C4-2B (cell line): ENCODE measurements at regions not wholly inside any gene's neighbourhood (a gene's known extent, or its start where the extent isn't known, plus 50 kb on each side); places are given as distances from the start of the nearest gene placed in this dataset.
"Not testable (repeated sequence)": the region's sequence is repeated elsewhere in the genome, so short reads cannot be mapped to it uniquely, and the experiment has no call there.

Source experiments
- H3K27ac ChIP-seq: fragments of 450-650 bp; 2 replicates; pipeline ENCODE4 v1.5.1; 2017
- ZFX ChIP-seq: fragments of 450-650 bp; IDR thresholded peaks from 2 replicates; pipeline ENCODE4 v1.6.1; 2017
- TF ChIP-seq, protein P1 (sequence below): fragments of 450-650 bp; conservative IDR thresholded peaks from 2 replicates; pipeline ENCODE4 v1.5.1; 2017; ENCODE audit warnings: mild to moderate bottlenecking

DNA sequence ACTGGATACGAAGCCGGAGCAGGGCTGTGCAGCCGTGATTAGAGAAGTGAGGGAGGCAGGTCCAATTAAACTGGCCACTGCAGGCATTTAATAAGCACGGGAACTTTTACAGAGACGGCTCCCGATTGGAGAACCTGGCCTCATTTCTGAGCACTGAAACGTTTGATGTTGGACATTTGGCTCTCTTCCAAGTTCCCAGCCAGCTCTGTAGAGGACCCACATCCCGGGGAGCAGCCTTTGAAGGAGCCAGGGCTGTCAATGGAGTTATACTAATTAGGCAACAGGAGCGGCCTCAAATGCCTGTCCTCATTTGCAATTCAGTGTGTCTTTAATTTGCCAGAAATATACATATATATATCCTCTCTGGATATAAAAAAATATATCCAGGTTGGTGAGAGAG is 499.4 kb upstream of the C16orf82 start:
- no peak overlapping the region for H3K27ac ChIP-seq

DNA sequence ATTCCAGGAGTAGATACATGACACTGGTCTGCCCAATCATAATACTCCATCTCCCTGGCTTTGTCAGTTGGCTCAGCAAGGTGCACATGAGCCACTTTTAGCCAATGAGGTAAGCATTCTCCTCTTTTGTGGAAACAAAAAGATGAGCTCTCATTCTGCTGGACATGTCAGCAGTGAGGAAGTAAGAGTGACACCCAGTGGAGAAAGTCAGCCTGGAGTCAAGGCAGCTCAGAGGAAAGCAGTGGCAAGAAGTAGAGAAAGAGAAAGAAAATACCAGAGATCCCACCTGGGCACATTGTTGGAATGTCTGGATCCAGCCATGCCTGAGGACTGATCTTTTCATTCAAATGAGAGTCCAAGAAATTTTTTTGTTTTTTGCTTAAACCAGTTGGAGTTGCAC is 496.9 kb upstream of the C16orf82 start:
- H3K27ac ChIP-seq, result no peak overlapping the region
- TF ChIP-seq, protein P1, sequence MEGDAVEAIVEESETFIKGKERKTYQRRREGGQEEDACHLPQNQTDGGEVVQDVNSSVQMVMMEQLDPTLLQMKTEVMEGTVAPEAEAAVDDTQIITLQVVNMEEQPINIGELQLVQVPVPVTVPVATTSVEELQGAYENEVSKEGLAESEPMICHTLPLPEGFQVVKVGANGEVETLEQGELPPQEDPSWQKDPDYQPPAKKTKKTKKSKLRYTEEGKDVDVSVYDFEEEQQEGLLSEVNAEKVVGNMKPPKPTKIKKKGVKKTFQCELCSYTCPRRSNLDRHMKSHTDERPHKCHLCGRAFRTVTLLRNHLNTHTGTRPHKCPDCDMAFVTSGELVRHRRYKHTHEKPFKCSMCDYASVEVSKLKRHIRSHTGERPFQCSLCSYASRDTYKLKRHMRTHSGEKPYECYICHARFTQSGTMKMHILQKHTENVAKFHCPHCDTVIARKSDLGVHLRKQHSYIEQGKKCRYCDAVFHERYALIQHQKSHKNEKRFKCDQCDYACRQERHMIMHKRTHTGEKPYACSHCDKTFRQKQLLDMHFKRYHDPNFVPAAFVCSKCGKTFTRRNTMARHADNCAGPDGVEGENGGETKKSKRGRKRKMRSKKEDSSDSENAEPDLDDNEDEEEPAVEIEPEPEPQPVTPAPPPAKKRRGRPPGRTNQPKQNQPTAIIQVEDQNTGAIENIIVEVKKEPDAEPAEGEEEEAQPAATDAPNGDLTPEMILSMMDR, result peak; percentile 50
- TF ChIP-seq ZFX, result no peak

More for the DNA sequence above, 499.4 kb upstream of the C16orf82 start:
- no peak for TF ChIP-seq ZFX
- TF ChIP-seq, protein P1, result no peak

DNA sequence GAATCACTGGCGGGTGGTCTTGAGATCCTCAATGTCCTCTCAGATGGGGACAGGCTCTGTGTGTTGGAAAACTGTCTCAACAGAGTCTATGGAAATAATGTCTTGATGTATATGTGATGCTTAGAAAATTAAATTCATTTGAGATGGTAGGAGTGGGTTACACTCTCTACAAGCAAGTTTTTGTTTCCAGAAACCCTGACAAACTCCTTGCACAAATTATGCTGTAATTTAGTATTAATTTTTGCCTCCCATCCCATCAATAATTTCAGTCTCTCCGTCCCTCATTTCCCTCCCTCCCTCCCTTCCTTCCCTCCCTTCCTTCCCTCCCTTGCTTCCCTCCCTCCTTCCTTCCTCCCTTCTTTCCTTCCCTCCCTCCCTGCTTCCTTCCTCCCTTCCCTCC is 488.0 kb upstream of the C16orf82 start:
- no peak overlapping the region for H3K27ac ChIP-seq
- TF ChIP-seq, protein P1, result no peak
- no peak for TF ChIP-seq ZFX

DNA sequence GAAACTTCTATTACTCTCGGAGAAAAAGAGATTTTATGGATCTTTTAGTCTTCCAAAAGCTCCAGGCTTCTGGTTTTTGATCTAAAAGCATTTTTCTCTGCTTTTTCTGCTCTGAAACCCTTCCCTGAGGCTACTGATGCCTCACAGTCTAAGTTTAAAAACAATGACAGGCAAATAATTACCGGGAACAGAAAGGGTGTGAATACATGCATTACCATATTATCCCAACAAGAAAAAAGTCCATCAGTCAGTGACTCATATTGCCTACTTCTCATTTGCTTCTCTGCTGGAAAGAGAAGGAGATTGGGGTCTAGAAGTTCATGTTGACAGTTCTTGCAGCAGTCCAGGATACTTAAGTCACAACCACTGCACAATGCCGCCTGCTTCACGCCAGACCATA is 482.9 kb upstream of the C16orf82 start:
- TF ChIP-seq ZFX, result no peak
- TF ChIP-seq, protein P1, result no peak
- no peak overlapping the region for H3K27ac ChIP-seq

DNA sequence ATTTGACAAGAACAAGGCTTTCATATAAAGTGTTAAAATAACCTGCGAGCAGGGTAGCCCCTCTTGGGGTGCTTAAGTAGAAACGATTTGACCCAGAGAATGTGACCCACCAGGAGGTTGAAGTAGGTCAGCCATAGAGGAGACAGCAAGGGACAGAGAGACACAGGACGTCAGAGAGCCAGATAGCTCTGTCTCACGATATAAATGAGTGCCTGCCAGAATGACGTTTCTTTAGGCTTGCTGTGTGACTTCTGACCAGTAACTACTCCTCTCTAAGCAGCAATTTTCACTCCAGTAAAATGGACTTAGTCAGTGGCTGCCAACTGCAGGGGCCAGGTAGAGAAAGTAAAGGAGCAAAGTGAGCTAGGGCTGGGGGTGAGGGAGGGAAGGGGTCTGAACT is 473.0 kb upstream of the C16orf82 start:
- TF ChIP-seq ZFX, result no peak
- TF ChIP-seq, protein P1, result no peak
- H3K27ac ChIP-seq, result no peak overlapping the region

DNA sequence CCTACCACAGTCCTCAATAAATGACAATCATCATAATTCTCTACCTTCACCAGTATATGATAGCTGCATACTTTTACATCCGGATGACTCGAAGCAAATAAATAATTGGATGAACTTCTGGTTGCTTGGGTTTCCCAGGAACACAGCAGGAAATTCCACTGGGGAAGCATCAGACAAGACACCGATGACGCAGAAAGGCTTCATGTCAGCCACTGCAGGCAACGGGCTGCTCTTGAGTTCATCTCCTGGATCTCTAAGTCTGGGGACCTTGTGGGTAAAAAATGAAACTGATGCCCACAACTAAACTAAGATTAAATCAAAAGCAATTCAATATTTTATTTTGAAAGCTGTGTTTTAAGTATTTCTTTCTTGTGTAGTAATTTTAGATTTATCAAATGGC is 472.1 kb upstream of the C16orf82 start:
- H3K27ac ChIP-seq, result no peak overlapping the region
- TF ChIP-seq ZFX, result no peak
- TF ChIP-seq, protein P1, result no peak

DNA sequence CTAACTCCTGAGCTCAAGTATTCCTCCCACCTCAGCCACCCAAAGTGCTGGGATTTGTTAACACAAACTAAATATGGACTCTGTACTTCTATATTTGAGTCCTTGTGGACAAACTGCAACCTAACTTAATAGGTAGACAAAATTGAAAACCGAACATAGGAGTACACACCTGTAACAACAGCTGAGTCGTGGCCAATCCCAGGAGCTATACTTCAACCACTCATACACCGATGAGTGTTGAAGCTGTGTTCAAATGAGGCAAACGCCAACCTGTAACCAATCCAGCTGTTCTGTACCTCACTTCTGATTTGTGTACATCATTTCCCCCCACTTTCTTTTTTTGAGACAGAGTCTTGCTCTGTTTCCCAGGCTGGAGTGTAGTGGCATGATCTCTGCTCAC is 471.5 kb upstream of the C16orf82 start:
- no peak for TF ChIP-seq ZFX
- TF ChIP-seq, protein P1, result no peak

DNA sequence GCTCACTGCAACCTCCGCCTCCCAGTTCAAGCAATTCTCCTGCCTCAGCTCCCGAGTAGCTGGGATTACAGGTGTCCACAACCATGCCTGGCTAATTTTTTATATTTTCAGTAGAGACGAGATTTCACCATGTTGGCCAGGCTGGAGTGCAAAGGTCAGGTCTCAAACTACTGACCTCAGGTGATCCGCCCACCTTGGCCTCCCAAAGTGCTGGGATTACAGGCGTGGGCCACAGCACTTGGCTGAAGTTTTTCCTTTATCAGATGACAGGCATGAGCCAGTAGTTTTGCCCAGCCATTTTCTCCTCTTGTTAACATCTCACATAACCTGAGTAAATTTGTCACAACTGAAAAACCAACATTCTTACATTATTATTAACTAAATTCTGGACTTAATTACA is 470.7 kb upstream of the C16orf82 start:
- H3K27ac ChIP-seq, result not testable (repeated sequence)

More for the DNA sequence above, 471.5 kb upstream of the C16orf82 start:
- no peak overlapping the region for H3K27ac ChIP-seq
